ENCODE measurements at regions not wholly inside any gene's neighbourhood (a gene's known extent, or its start where the extent isn't known, plus 50 kb on each side); places are given as distances from the start of the nearest gene placed in this dataset.

DNA sequence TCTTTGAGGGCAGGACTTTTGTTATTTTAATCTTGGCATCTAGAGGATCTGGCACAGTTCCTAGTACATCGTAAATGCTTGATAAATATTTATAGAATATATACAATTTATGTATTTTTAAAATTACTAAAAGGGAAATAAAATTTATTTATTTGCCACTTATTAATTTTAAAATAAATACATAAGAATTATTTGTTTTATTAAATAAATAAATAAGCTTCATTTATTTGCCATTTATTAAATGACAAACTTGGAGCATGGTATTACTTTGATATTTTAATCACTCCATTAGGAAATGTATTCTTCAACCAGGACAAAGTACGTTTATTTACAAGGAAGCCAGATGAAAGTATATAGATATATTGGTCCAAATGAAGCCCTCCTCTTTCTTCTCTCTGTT is 118.7 kb upstream of the LRIG3 start:
- DNase-seq = no peak

DNA sequence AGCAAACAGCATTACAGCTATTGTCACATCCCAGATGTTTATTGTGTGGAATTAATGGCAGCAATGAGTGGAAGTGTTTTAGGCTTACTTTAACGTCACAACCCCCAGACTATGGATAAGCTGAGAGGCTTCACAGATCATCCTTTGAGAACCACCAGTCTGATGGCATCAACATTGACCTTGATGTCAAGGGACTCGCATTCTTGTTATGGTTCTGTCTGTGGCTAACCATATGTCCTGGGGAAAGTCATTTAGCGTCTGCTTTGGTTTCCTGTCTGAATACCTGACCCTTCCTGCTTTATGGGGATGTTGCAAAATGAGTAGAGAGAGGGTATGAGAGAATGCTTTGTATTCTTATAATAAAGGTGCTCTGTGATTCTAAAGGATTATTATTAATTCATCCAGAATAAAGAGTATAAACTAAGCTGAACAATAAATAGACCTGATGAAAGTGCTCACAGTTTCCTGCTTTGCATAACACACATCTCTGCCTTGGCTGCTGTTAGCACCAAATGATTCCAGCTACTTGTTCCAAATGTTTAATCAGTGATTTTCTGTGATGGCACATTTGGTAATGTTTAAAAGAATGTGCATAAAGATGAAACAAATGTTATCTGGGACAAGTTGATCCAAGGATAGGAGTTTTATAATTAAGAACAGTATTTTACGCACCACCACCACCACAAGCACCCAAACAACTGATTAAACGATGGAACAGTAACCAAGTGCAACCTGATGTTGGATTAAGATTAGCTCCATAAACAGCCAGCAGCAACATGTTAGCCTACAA is 116.9 kb upstream of the LRIG3 start:
- DNase-seq = no peak

DNA sequence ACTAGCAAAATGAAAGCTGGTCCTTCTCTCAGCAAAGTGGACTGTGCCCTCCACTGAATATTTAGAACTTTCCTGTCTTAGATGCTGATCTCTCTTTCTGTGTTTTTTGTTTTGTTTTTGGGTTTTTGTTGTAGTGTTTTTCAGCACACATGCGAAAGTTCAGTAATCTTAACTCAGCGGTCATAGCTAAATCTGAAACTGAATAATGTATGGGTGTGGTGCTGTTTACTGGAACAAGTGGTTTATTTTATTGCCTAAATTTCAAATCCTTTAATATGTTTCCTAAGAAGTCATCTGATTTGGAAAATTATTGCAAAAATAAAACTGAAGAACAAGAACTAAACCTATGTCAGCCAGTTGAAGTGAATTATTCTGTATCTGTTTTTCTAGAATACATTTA is 116.0 kb upstream of the LRIG3 start:
- DNase-seq = no peak

DNA sequence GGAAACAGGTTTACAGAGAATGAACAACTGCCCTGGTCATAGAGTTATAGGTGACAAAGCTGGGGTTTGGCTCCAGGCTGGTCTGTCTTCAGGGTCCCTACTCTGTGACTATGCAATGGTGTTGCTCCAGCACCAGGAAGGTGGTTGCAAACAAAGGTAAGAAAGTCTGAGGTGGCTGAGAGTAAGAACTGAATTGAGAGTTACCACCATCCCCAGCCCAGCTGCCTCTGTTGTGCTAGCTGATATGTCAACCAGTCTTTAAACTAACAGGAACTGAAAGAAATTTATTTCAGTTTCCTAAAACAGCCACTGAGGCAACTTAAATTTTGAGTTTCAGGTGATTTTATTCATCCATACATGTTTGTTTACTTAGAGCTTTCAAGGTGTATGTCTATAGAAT is 111.0 kb upstream of the LRIG3 start:
- DNase-seq = no peak

DNA sequence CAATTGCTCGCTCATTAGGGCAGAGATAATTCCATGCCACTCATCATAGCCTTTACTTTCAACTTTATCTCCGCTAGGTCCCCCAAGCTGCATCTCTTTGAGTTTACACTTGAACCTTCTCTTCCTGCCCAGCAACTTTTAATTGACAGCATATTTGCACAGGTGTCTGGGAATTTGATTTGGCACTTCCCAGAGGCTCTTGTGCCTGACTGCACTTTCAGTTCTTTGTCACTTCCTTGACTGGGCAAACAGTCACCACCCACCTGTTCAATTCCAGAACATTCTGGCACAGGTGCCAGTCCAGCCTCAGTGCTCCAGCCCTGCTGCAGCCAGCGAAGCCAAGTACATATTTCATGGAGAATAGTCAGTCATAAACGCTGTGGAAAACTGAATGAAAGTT is 110.1 kb upstream of the LRIG3 start:
- no peak for DNase-seq

DNA sequence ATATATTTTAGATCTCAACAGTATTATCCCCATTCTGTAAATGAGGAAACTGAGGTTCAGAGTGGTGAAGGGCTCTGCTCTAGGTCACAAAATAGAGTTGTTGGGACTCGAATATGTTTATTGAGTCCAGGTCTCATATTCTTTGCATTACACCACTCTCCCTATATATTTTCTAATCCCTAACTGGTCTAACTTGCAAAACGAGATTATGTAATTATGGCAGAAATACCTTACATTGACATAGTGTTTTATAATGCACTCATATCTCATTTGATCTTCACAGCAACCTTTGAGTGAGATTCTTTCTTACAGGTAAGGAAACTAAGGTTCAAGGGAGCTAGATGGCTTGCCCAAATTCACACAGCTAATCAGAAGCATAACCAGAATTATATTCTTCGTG is 106.9 kb upstream of the LRIG3 start:
- DNase-seq = no peak

DNA sequence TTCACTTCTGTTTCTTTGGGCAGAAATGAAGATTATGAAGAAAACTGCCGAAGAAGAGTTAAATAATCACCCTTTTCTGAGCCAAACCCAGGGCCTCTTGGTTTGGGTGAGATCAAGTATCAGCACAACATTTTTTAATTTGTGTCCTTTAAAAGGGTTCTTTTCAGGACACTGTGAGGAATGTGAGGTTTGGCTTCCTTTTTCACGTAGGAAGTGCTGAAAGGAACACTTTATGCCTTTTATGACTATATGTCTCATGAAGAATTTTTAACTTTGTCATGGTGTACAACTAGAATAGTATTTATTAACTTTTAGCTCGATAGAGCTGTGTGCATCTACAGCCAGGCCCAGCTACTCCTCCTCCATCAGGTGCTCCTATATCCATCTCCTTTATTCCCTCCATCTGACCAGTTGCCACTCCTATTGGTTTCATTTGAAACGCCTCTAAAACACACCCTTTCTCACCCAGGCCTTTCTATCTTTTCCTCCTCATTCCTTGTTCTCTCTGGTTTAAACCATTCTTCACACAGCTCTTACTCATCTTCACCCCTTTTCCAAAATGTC is 103.6 kb upstream of the LRIG3 start:
- DNase-seq = no peak

DNA sequence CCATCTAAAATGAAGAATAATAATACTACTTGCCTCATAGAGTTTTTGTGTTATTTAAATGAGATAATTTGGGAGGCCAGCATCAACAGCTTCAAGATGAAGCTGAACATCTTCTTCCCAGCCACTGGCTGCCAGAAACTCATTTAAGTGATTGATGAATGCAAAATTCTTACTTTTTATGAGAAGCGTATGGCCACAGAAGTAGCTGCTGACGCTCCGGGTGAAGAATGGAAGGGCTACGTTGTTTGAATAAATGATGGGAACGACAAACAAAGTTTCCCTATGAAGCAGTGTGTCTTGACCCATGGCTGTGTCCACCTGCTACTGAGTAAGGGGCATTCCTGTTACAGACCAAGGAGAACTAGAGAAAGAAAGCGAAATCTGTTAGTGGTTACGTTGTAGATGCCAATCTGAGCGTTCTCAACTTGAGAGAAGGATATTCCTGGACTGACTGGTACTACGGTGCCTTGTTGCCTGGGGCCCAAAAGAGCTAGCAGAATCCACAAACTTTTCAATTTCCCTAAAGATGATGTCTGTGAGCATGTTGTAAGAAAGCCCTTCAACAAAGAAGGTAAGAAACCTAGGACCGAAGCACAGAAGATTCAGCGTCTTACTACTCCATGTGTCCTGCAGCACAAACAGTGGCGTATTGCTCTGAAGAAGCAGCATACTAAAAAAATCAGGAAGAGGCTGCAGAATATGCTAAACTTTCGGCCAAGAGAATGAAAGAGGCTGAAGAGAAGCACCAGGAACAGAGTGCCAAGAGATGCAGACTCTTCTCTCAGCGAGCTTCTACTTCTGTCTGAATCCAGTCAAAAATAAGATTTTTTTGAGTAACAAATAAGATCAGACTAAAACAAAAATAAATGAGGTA is 100.0 kb upstream of the LRIG3 start:
- DNase-seq = no peak

DNA sequence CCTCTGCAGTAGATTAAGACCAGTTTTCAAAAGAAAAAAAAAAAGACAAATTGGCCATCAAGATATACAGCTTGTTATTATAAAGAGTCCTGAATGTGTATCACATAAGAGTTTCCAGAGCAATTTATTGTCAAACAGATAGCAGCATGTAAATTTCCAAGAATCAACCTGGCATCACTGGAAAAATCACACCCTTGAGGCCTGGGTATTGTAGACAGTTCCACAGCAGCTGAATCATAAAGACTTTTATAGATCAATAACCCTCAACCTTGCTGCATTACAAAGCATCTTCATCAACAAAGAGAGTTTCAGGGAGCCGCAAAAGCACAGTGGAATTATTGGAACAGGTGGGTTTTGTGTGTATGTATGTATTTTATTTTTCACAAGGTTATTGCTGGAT is 94.6 kb upstream of the LRIG3 start:
- DNase-seq = no peak

DNA sequence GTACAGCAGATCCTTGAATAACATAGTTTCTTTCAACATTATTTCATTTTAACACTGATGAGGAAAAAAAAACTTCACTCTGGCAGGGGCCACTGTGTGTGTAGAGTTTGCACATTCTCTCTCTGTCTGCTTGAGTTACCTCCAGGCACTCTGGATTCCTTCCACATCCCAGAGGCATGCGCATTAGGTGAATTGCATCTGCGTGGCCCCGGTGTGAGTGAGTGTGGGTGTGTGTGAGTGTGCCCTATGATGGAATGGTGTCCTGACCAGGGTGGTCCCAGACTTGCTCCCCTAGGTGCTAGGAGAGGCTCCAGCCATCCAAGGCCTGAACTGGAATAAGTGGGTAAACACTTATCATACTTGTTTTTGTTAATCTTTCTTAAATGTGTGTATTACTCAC is 90.6 kb upstream of the LRIG3 start:
- no peak for DNase-seq

DNA sequence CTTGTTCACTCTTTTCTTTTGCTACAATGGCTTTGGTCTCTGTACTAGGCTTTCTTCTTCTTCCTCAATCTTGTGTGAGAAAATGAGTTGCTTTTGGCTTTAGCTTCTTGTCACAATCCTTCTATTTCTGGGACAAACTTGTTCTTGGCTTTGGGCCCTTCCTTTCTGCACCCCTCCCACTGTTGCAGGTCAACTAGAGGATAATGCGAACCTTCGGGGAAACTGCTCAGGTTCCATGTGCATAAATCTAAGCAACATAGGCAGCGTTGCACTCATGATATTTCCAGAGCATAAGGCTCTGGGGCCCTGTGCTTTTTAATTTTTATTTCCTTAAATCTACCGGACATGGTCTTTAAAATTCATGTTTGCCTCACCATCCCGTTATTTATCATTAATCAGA is 89.8 kb upstream of the LRIG3 start:
- DNase-seq = no peak

DNA sequence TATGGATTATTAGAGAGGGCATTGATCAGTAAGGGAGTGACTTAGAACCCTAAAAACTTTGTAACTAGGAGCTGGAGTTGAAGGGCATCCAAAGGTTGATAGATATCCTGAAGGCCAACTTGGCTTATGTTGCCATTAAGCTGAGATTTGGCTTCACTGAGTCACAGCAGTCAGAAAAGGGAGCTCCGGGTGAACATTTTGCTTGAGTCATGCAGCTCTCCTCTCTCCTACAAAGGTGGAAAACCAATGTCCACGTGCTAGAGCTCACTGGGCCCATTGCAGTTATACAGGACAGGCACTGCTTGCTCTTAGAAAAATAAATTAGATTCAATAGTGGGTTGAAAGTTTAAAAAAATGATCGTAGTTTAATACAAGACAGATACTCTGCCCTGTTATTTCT is 87.3 kb upstream of the LRIG3 start:
- DNase-seq = no peak

DNA sequence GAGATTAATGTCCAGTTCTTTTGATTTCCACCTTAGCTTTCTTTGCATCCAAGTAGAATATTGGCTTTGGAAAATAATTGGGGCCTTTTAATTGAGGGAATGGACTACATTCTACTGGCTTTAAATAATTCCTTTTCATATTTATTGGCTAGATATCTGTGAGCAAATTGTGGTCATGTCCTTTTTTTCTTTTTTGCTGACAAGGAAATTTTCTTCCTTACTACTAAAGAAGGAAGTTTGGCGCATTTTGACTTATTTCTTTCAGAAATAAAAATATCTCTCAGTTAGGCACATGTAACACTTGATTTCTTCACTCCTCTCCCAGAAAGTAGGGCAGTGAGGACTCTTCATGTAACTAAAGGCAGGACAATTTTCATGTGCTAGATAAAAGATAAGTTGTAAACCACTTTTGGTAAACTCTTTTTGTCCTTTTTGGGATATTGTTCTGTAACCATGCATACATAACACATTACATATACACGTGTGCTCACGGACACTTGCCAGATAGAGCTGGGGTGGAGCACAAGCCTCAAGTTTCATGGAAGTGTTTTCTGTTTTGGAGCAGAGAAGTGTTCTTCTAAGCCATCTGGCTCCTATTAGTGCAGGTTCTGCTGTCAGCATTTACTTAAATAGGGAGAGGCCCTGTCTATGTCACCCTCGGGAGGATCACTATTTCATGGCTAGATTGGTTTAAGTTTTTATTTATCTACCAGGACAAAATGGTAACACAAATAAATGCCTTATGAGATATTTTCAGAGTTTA is 85.1 kb upstream of the LRIG3 start:
- no peak for DNase-seq

DNA sequence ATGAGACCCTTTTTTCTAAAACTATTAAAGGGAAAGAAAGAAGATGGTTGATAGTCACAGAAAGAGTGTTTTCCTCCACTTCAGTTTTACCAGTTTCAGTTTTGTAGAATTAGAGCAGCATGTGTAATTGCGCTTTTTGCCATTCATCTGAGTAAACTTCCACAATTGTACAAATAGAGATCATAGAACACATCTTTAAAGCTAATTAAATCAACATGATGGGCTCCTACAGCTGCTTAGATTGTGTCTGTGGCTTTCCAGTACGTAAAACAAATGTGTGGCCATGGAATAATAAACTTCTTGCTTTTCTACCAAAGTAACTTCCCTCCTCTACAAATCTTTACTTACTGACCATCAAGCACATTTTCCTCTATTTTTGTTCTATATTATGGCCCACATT is 84.2 kb upstream of the LRIG3 start:
- no peak for DNase-seq

DNA sequence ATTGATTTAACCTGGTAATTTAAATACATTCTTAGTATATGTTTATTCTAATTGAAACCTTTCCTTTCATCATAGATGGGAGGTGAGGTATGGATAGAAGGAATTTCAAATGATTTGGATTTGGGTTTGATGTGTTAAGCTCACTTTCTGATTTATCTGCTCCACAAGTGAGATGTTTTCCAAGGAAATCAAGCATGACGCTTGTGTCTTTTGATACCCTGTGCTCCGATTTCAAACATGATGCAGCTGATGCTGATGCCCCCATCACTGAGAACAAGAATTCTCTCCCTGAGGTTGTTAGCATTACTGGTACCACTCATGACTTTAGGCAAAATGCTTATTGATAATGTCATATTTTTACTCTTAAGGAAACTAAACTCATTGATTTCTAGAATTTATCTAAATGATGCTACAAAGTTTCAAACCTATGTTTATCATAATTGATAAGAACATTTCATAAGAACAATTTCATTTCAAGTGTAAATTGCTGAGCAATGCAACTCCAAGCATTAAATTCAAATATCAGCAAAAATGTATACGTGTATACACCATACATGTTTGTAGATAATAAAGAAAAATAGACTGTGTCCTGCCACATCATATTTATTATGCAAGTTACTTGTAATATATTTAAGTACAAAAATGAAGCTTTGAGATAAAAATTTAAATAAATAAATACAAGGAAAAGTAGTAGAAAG is 75.5 kb upstream of the LRIG3 start:
- DNase-seq = no peak

DNA sequence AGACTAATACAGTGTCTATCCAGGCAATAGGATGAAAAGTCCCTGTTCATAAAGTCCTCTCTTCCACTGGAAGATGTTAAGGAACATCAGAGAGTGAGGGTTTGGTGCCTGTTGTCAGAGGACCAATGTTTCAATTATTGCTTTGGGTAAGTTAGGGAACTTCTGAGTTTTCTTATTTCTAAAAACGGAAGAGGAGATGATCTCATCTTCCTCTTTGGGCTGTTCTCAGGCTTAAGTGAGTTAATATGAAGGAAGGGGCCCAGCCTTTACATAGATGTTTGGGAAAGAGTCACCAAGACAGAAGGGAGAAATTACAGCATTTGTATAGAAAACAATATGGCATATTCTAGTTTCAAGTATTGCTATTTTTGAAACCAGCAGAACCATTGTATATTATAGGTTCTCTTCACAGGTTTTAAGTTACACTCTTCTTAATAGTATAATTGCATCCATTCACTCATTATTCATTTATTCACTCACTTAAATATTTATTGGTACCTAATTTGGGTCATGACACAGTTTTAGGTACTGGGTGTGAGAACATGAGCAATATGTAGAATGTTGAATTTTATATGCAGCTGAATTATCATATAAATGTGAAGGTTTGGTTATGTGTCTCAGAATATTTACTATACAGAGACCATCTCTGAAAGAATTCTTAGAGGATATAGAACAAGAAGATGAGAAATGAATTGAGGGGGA is 68.5 kb upstream of the LRIG3 start:
- no peak for DNase-seq

DNA sequence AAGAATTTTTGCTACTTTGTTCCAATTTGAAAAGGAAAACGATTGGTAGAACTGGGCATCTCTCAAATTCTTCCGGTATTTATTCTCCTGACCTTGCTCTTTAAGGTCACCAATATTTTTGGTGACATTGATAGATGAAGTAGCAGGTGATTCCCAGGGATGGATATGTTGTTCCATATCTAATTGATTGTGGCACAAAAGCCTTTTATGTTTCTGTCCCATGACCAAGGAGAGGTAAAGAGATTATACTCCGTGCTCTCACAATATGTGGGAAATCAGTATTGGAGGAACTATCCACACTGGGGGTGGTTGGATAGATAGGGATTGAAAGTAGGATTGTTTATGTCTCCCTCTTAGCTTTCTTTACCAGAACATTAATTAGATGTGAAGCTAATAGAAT is 61.7 kb upstream of the LRIG3 start:
- no peak for DNase-seq

DNA sequence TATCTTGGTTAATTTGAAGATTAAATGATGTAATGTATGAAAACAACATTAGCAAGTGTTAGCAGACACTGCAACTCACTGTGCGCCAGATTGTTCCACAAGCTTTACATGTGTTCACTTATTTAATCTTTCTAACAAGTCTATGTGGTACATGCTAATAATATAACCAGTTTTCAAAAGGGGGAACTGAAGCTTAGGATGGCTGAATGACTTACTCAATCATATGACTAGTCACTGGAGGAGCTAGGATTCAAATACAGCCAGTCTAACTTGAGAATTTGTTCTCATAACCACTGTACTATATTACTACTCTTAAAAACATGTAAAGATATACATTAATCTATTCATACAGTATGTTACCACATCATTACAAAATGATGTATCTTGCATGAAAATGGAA is 60.5 kb upstream of the LRIG3 start:
- no peak for DNase-seq

DNA sequence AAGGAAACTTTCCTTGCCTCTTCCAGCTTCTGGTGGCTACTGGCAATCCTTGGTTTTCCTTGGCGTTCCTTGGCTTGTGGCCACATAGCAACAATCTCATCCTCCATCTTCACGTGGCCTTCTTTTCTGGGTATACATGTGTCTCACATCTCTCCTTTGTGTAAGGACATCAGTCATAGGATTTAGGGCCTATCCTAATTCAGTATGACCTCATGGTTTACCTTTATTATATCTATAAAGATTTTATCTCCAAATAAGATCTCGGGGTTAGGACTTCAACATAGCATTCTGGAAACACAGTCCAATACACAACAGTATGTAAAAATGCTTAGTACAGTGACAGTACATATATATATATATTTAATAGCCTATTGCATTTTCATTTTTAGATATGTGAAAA is 58.4 kb upstream of the LRIG3 start:
- no peak for DNase-seq

DNA sequence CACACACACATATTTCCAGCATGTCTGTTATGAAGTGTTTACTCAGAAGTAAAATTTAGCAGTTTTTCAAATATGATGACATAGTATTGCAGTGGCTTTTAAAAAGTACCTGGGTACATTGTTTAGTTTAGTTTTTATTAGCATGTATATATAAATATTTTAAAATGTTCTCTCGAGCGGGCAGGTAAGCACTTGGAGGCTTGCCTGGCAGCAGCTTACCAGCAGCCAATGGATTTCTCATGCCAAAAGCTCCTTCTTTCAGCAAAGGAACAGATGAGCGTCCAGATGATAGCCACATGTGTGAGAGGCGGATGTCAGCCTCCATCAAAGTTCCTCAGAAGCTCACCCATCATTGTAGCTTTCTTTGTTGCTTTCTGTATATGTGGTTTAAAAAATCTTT is 57.2 kb upstream of the LRIG3 start:
- no peak for DNase-seq

DNA sequence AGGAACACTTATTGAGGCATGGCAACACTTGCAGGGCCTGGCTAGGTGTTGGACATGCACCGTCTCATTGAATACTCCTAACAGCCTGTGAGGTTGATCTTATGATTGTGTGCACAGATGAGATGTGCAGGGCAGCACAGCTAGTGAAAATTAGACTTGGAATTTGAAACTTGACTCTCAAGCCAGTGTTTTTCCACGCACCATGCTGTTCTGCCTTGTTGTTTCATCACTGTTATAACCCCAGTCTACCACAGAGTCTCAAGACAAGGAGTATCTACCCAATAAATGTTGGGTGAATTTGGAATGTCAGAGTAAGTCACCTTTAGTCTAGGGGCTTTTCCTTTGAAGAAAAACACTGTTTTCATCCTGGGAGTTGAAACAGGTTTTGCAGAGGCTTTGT is 55.8 kb upstream of the LRIG3 start:
- no peak for DNase-seq
